A549 (cell line): ENCODE measurements at regions not wholly inside any gene's neighbourhood (a gene's known extent, or its start where the extent isn't known, plus 50 kb on each side); places are given as distances from the start of the nearest gene placed in this dataset.

Experiments used
- ATAC-seq, 2 experiments: fragments of 200-7000 bp in 1 of 2; fragments of >200 bp in 1 of 2; cut with Nextera tagmentation in 1 of 2; cut with Tn5 transposase in 1 of 2; 3 replicates each; pipeline versions ENCODE4 v1.8.0 to v1.9.1; 2018 to 2020; ENCODE audit warnings: mild to moderate bottlenecking in 1 of 2, moderate library complexity in 1 of 2
- CTCF ChIA-PET: fragments of 300-600 bp; sonication (Branson Sonifier 250); formaldehyde crosslinking; extraction: SDS; loops from one replicate; lab custom pipeline; 2021; ENCODE audit warnings: antibody characterized with exemption, inconsistent platforms; lab: Yijun Ruan, JAX
- POLR2A ChIA-PET: fragments of 350-600 bp; formaldehyde crosslinking; extraction: SDS; loops from one replicate; lab custom pipeline; 2021; ENCODE audit warnings: antibody characterized with exemption, inconsistent platforms; lab: Yijun Ruan, JAX
- DNase-seq, 2 experiments: peaks; one replicate each; pipeline versions ENCODE4 v3.0.0 to v3.0.0-alpha.2; 2011 to 2016; ENCODE audit warnings: low read depth in 1 of 2, low spot score in 1 of 2
- FAIRE-seq: peaks from 2 replicates; lab custom pipeline; 2011; peaks lifted over from hg19 to GRCh38; lab: Jason Lieb, UNC
- H3K27ac ChIP-seq, 2 experiments: fragments of >200 bp; sonication (Bioruptor Twin); formaldehyde crosslinking; 3 replicates each; pipeline ENCODE4 v1.5.1; 2016 to 2017
- H3K4me1 ChIP-seq: fragments of >200 bp; sonication (Bioruptor Twin); formaldehyde crosslinking; 3 replicates; pipeline ENCODE4 v1.6.1; 2016
- H3K4me2 ChIP-seq: fragments of >200 bp; sonication (Bioruptor Twin); formaldehyde crosslinking; 3 replicates; pipeline ENCODE4 v1.6.1; 2016
- H3K4me3 ChIP-seq: fragments of >200 bp; sonication (Bioruptor Twin); formaldehyde crosslinking; 3 replicates; pipeline ENCODE4 v1.5.1; 2016
- H3K9me3 ChIP-seq: fragments of >200 bp; sonication (Bioruptor Twin); formaldehyde crosslinking; 3 replicates; pipeline ENCODE4 v1.6.1; 2016
- CHD2 ChIP-seq: fragments of 150-350 bp; IDR thresholded peaks from 2 replicates; pipeline ENCODE4 v1.6.1; 2014; ENCODE audit warnings: low read length; ENCODE audit not compliant: partially characterized antibody
- ELK1 ChIP-seq: fragments of 150-350 bp; IDR thresholded peaks from 2 replicates; pipeline ENCODE4 v1.6.1; 2014; ENCODE audit warnings: low read depth, mild to moderate bottlenecking, low read length
- EP300 ChIP-seq, 2 experiments: fragments of >200 bp; sonication (Bioruptor Twin); formaldehyde crosslinking; IDR thresholded peaks; 2 replicates in 1 of 2; 3 replicates in 1 of 2; pipeline ENCODE4 v1.6.1; 2016 to 2017
- ESRRA ChIP-seq: fragments of 150-350 bp; IDR thresholded peaks from 2 replicates; pipeline ENCODE4 v1.6.1; 2014; ENCODE audit warnings: mild to moderate bottlenecking, low read length, borderline replicate concordance
- FOSB ChIP-seq: fragments of 250-450 bp; sonication (Bioruptor Pico); IDR thresholded peaks from 2 replicates; pipeline ENCODE4 v1.5.0; 2020; ENCODE audit warnings: mild to moderate bottlenecking, moderate library complexity
- FOSL2 ChIP-seq, 2 experiments: fragments of 450-650 bp in 1 of 2; fragments of >200 bp in 1 of 2; sonication (Bioruptor Twin) in 1 of 2; formaldehyde crosslinking; IDR thresholded peaks; 2 replicates each; pipeline versions ENCODE4 v1.5.0 to v1.6.1; 2016 to 2020; ENCODE audit warnings: mild to moderate bottlenecking in 1 of 2, moderate library complexity in 1 of 2
- GATA3 ChIP-seq: IDR thresholded peaks from 2 replicates; pipeline ENCODE4 v1.6.1; 2012; ENCODE audit warnings: borderline replicate concordance
- HOXB13 ChIP-seq: fragments of 250-450 bp; sonication (Bioruptor Pico); IDR thresholded peaks from 2 replicates; pipeline ENCODE4 v1.5.0; 2020; ENCODE audit warnings: low read depth, mild to moderate bottlenecking, moderate library complexity
- JUN ChIP-seq, 2 experiments: fragments of >200 bp; sonication (Bioruptor Twin); formaldehyde crosslinking; IDR thresholded peaks; 2 replicates in 1 of 2; 3 replicates in 1 of 2; pipeline ENCODE4 v1.6.1; 2016 to 2017
- KDM5A ChIP-seq: fragments of 200-600 bp; sonication (generic); IDR thresholded peaks from 2 replicates; pipeline ENCODE4 v1.6.1; 2016; ENCODE audit warnings: antibody characterized with exemption, mild to moderate bottlenecking
- MAFK ChIP-seq: fragments of 450-650 bp; IDR thresholded peaks from 2 replicates; pipeline ENCODE4 v1.6.1; 2014; ENCODE audit not compliant: partially characterized antibody
- MAZ ChIP-seq: fragments of 150-350 bp; IDR thresholded peaks from 2 replicates; pipeline ENCODE4 v1.6.1; 2014; ENCODE audit warnings: antibody characterized with exemption, low read depth, low read length, borderline replicate concordance
- MYC ChIP-seq: IDR thresholded peaks from 2 replicates; pipeline ENCODE4 v1.6.1; 2012; ENCODE audit warnings: mild to moderate bottlenecking, inconsistent platforms, low read length, improper control_type of control experiment, borderline replicate concordance
- NPAS2 ChIP-seq: fragments of 250-450 bp; sonication (Bioruptor Pico); IDR thresholded peaks from 2 replicates; pipeline ENCODE4 v1.8.0; 2022; ENCODE audit warnings: mild to moderate bottlenecking, moderate library complexity, borderline replicate concordance
- NR3C1 ChIP-seq: fragments of >200 bp; sonication (Bioruptor Twin); formaldehyde crosslinking; IDR thresholded peaks from 3 replicates; pipeline ENCODE4 v1.6.1; 2017
- POLR2AphosphoS2 ChIP-seq: conservative IDR thresholded peaks from 2 replicates; pipeline ENCODE4 v1.6.1; 2012; ENCODE audit warnings: low read length, improper control_type of control experiment, inconsistent platforms
- RAD21 ChIP-seq, 2 experiments: fragments of >200 bp in 1 of 2; sonication (Bioruptor Twin) in 1 of 2; formaldehyde crosslinking in 1 of 2; IDR thresholded peaks in 1 of 2; conservative IDR thresholded peaks in 1 of 2; 2 replicates in 1 of 2; 3 replicates in 1 of 2; pipeline ENCODE4 v1.6.1; 2012 to 2018; ENCODE audit warnings: inconsistent platforms in 1 of 2
- RCOR1 ChIP-seq: fragments of 150-350 bp; IDR thresholded peaks from 2 replicates; pipeline ENCODE4 v1.6.1; 2014; ENCODE audit warnings: antibody characterized with exemption, low read length, low read depth
- RFX5 ChIP-seq: fragments of 450-650 bp; IDR thresholded peaks from 2 replicates; pipeline ENCODE4 v1.7.1; 2014; ENCODE audit warnings: antibody characterized with exemption, mild to moderate bottlenecking, moderate library complexity
- RNF2 ChIP-seq: fragments of 200-600 bp; sonication (generic); IDR thresholded peaks from 2 replicates; pipeline ENCODE4 v1.6.1; 2016; ENCODE audit warnings: low read depth, mild to moderate bottlenecking, antibody characterized with exemption, moderate library complexity, borderline replicate concordance
- TP53 ChIP-seq: fragments of 250-450 bp; sonication (Bioruptor Pico); IDR thresholded peaks from 2 replicates; pipeline ENCODE4 v1.5.0; 2021; ENCODE audit warnings: mild to moderate bottlenecking, moderate library complexity
- ZNF302 ChIP-seq: fragments of 250-450 bp; sonication (Bioruptor Pico); IDR thresholded peaks from 2 replicates; pipeline ENCODE4 v1.9.0; 2021; ENCODE audit warnings: inconsistent platforms, mild to moderate bottlenecking, moderate library complexity
- WGBS: methylation state at CpG from one replicate; pipeline ENCODE4 v1.1.6; 2017; ENCODE audit errors: missing lambda C conversion rate; 5-methylcytosine and 5-hydroxymethylcytosine counted together
- TF ChIP-seq, protein P1 (sequence below): fragments of 450-650 bp; IDR thresholded peaks from 2 replicates; pipeline ENCODE4 v1.6.1; 2014; ENCODE audit warnings: antibody characterized with exemption
- TF ChIP-seq, protein P2 (sequence below): IDR thresholded peaks from 2 replicates; pipeline ENCODE4 v1.6.1; 2012
- TF ChIP-seq, protein P3 (sequence below): fragments of 250-450 bp; sonication (Bioruptor Pico); IDR thresholded peaks from 2 replicates; pipeline ENCODE4 v1.5.0; 2021; ENCODE audit warnings: mild to moderate bottlenecking, moderate library complexity, borderline replicate concordance
- TF ChIP-seq, protein P4 (sequence below): IDR thresholded peaks from 2 replicates; pipeline ENCODE4 v1.6.1; 2012

DNA sequence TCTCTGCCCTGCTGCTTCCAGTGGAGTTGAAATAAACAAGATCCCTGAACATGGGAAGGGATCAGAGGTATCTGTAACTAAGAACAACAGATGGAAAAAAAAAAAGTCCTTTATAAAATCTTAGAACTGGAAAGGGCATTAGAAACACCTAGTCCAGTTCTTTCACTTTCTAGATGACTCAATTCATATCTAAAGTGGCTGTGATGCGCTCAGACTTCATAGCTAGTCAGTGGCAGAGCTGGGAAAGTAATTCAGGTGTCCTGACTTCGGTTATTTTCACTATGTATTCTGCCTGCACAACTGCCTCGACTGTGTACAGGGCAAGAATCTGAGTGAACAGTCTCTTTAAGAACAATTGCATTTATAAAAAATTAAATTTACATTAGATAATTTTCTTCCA is 151.8 kb upstream of the TMTC4 start (continued):
- TF ChIP-seq MYC: no peak
- TF ChIP-seq, protein P1, sequence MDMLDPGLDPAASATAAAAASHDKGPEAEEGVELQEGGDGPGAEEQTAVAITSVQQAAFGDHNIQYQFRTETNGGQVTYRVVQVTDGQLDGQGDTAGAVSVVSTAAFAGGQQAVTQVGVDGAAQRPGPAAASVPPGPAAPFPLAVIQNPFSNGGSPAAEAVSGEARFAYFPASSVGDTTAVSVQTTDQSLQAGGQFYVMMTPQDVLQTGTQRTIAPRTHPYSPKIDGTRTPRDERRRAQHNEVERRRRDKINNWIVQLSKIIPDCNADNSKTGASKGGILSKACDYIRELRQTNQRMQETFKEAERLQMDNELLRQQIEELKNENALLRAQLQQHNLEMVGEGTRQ: no peak
- no peak for TF ChIP-seq KDM5A
- no peak for TF ChIP-seq RCOR1
- no peak for TF ChIP-seq JUN (IDR thresholded peaks at IDR 0.05)
- TF ChIP-seq MAFK: no peak

GRCh38 chr13:100825557-100825956 is 151.0 kb upstream of the TMTC4 start:
- Histone ChIP-seq H3K4me2 (no peak overlapping the region), H3K4me1 (no peaks in the 10 kb centered on the region), H3K9me3 (no peaks in the 10 kb centered on the region), H3K27ac (no peak overlapping the region), H3K4me3 (no peak overlapping the region)
- CTCF ChIA-PET: no interaction called here
- no peak for TF ChIP-seq CHD2
- no peak for TF ChIP-seq RAD21 (conservative IDR thresholded peaks at IDR 0.05 in 1 of 2, IDR thresholded peaks at IDR 0.05 in 1 of 2)
- TF ChIP-seq NR3C1: no peak
- TF ChIP-seq MYC: no peak
- TF ChIP-seq FOSB (CRISPR knock-in tag): no peak
- TF ChIP-seq JUN (IDR thresholded peaks at IDR 0.05): no peak
- TF ChIP-seq, protein P2, sequence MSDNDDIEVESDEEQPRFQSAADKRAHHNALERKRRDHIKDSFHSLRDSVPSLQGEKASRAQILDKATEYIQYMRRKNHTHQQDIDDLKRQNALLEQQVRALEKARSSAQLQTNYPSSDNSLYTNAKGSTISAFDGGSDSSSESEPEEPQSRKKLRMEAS: no peak
- no peak for TF ChIP-seq RFX5
- TF ChIP-seq ZNF302 (CRISPR knock-in tag): no peak
- TF ChIP-seq RNF2: no peak
- TF ChIP-seq, protein P3, sequence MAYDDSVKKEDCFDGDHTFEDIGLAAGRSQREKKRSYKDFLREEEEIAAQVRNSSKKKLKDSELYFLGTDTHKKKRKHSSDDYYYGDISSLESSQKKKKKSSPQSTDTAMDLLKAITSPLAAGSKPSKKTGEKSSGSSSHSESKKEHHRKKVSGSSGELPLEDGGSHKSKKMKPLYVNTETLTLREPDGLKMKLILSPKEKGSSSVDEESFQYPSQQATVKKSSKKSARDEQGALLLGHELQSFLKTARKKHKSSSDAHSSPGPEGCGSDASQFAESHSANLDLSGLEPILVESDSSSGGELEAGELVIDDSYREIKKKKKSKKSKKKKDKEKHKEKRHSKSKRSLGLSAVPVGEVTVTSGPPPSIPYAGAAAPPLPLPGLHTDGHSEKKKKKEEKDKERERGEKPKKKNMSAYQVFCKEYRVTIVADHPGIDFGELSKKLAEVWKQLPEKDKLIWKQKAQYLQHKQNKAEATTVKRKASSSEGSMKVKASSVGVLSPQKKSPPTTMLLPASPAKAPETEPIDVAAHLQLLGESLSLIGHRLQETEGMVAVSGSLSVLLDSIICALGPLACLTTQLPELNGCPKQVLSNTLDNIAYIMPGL: no peak
- TF ChIP-seq NPAS2 (CRISPR knock-in tag): no peak
- TF ChIP-seq, protein P4, sequence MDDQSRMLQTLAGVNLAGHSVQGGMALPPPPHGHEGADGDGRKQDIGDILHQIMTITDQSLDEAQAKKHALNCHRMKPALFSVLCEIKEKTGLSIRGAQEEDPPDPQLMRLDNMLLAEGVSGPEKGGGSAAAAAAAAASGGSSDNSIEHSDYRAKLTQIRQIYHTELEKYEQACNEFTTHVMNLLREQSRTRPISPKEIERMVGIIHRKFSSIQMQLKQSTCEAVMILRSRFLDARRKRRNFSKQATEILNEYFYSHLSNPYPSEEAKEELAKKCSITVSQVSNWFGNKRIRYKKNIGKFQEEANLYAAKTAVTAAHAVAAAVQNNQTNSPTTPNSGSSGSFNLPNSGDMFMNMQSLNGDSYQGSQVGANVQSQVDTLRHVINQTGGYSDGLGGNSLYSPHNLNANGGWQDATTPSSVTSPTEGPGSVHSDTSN: no peak
- POLR2A ChIA-PET: no interaction called here
- no peak for ATAC-seq
- WGBS: 21% methylated on average over 3 of the region's 3 CpGs
- FAIRE-seq: no peak
- no peak for DNase-seq

GRCh38 chr13:100824366-100824765 is 149.8 kb upstream of the TMTC4 start:
- no peak overlapping the region for H3K4me3 ChIP-seq
- no peak overlapping the region for H3K4me2 ChIP-seq
- FAIRE-seq (no peak), DNase-seq (no peak), ATAC-seq (no peak)
- 3% methylated on average over 3 of the region's 3 CpGs for WGBS
- H3K9me3 ChIP-seq: no peaks in the 10 kb centered on the region
- CTCF ChIA-PET: no interaction called here
- no peaks in the 10 kb centered on the region for H3K4me1 ChIP-seq
- no peak overlapping the region for H3K27ac ChIP-seq
- POLR2A ChIA-PET: no interaction called here
- no peak for TF ChIP-seq ESRRA

DNA sequence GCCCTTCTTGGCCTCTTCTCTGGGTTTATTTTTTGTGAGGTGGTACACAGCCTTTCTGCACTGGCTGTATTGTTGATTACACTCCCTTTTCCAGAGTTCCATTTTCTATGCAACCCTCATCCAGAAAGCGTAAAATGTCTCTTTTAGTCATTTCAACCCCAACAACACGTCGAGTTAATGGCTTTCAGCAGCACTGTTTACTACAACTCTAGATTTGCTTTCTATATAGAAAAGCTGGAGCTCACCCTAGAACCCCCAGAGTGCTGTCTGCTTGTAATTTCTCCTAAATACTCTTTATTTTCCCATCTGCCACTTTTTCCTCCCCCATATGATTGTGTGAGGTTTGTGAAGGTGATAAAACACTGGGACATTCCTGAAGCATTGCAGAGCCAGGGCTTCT is 148.9 kb upstream of the TMTC4 start:
- CTCF ChIA-PET: no interaction called here
- DNase-seq: no peak
- POLR2A ChIA-PET: no interaction called here
- Histone ChIP-seq H3K9me3 (no peaks in the 10 kb centered on the region), H3K4me3 (no peak overlapping the region), H3K4me2 (no peak overlapping the region), H3K4me1 (no peaks in the 10 kb centered on the region), H3K27ac (no peak overlapping the region)
- WGBS: 10% methylated on average over 3 of the region's 3 CpGs
- FAIRE-seq: no peak
- no peak for ATAC-seq
- TF ChIP-seq, protein P3: no peak
- TF ChIP-seq TP53 (CRISPR knock-in tag) (no peak), POLR2AphosphoS2 (no peak), MAZ (no peak), HOXB13 (CRISPR knock-in tag) (no peak), MAFK (no peak), FOSL2 (IDR thresholded peaks at IDR 0.05) (no peak), FOSL2 (CRISPR knock-in tag; IDR thresholded peaks at IDR 0.05) (no peak), ELK1 (no peak), GATA3 (no peak), EP300 (IDR thresholded peaks at IDR 0.05) (no peak), ESRRA (no peak)
- TF ChIP-seq, protein P1: no peak
